ENCODE measurements at regions not wholly inside any gene's neighbourhood (a gene's known extent, or its start where the extent isn't known, plus 50 kb on each side); places are given as distances from the start of the nearest gene placed in this dataset.
"Not testable (repeated sequence)": the region's sequence is repeated elsewhere in the genome, so short reads cannot be mapped to it uniquely, and the experiment has no call there.

DNA sequence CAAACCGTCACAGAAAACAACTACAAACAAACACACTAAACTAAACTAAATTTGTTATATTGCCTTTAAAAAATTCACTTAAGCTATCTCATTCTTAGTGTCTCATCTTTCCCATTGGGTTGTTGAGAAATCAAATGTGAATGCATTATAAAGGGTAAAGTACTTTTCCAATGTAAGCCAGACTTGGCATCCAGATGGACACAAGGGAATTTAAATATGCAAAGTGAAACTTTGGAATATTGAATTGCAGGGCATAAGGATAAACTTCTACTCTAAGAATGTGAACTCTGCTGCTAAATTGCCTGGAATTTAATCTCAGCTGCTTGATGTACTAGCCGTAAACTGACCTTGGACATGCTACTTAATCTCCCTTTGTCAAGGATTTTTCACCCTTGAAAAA is 1554.6 kb downstream of the CDH8 start:
- DNase-seq, result no peak

DNA sequence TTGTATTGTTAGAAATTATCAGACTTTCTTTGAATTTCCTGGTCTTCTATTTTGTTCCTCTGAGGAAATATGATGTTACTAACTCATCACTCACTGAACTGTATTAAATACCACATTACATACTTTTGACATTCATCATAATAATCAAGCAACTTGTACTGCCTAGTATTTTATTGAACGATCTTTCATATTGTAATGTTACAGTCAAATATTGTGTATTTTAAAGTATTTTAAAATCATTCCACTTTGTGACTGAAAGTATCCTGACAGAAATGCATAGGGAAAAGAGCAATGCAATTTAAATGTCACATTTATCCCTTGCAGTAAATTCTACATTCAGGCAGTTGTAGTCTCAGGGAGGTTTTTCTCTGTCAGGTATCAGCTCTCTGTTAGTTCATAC is 1557.4 kb downstream of the CDH8 start:
- DNase-seq, result no peak

DNA sequence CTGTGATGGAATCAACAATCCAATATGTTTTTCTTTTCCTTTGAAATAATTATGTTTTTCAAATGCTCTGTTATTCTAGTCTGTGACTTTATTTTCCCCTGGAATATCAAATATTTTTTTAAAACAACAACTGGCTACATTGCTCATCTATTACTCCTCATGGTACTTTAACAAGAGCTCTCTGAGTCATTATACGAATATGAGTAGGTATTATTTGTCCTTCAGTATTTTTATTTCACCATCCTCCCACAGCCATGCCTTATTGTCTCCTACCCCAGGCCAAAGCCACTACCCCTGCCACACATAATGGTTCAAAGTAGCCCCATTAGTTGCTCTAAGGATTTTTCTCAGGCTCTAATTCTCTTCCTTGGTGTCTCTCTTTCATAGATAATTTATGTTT is 1572.3 kb downstream of the CDH8 start:
- no peak for DNase-seq

DNA sequence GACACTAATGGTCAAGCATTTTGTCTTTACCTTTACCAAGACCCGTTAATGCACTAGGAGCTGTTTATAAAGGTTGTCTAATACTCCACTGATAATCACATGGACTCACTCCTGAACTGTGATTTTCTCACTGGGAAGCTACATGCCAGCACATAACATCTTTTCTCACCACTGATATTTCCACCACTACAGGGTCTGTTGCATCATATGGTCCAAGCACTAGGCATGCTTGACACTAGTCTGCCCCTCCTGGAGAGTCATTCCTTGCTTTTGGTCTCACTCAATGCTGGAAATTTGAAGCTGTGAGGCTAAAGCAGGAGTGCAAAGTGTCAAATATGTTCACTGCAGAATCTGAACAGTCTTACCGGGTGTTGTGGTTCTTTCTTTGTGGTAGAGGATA is 1576.8 kb downstream of the CDH8 start:
- no peak for DNase-seq

DNA sequence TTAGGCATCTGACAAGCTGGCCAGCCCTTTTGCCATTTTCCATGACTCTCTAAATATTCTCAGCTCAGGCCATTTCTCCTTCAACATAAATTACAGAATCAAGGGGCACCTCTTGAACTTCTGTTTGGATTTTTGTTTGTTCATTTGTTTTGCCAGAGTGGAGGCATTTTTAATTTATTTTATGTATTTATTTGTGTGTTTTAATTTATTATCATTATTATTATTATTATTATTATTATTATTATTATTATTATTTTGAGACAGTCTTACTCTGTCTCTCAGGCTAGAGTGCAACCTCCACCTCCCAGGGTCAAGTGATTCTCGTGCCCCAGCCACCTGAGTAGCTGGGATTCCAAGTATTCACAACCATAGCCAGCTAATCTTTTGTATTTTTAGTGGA is 1578.0 kb downstream of the CDH8 start:
- DNase-seq, result no peak

DNA sequence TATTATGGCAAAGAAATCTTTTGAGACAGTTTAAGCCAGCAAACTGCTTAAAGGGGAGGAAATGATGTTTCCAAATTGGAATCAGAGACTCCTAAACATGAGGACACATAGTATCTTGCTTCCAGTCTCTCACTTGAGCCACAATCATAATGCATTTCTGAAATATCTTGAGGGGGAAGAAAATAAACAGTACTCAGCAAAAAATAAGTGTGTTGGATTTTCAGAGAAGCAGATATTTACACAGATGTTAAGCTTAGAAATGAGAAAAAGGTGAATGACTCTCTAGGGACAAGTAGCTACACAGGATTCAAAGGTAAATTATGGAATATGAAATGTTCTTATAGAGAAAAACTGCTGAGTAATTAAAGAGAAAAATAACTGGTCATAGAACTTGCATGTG is 1583.6 kb downstream of the CDH8 start:
- DNase-seq, result no peak

DNA sequence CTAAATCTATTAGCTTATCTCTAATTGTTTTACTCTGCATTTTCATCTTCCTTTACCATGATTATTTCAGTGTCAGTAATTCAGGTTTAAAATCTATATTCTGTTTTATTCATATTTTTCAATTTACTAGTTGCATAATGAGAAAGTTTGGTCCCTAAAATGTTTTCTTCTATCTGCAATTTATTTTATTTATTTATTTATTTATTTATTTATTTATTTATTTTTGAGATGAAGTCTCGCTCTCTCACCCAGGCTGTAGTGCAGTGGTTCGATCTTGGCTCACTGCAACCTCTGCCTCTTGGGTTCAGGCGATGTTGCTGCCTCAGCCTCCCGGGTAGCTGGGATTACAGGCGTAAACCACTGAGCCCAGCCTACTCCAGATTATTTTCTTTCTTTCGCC is 1597.3 kb downstream of the CDH8 start:
- DNase-seq, result no peak

DNA sequence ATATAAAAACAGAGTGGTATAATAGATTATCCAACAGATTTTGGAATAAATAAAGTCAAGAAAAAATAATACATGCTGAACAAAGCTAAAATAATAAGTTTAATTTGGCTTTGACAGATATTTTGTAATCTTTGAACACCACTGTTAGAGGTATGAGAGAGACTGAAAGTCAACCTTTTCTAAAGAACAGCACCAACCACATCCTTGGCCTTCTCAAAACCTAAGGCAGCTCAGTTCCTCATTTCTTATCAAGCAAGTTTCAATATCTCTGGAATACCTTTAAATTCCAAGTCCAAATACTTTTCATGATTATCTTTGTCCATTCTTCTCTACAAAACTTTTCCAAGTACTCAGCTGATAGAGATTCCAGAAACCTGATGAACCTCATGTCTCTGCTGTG is 1603.8 kb downstream of the CDH8 start:
- no peak for DNase-seq

DNA sequence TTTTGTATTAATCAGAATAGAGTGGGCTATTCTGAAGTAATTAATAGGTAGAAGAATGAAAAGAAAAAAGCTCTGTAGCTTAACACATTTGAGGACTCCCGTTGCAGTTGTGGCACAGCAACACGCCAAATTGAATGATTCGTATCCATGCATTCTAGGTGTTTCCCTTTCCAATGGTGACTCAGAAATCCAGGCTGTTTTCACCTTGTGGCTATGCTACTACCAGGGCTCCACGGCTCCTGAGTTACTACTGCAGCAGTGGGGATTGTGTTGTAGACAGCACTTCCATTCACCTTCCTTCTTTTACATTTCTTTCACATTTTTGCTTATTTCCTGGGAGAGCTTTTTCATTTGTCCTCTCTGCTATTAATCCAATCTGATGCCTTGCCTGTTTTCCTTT is 1616.4 kb downstream of the CDH8 start:
- no peak for DNase-seq

DNA sequence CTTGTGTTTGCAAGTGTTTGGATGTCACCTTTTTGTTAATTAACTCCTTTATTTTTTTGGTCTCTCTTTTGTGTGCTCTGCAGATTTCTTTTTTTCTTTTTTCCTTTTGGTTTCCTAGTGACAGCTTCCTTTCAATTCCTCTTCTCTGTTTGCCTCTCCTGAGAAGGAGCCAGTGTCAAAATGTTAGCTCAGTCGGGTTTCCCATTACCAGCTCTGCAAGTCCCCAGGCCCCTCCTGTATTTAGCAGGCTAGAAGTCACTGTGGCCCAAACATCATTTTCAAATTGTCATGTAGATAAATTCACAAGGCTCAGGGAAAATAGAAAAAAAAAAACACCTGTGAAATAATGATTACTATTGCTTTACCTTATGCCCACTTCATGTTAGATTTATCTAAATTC is 1621.6 kb downstream of the CDH8 start:
- no peak for DNase-seq

DNA sequence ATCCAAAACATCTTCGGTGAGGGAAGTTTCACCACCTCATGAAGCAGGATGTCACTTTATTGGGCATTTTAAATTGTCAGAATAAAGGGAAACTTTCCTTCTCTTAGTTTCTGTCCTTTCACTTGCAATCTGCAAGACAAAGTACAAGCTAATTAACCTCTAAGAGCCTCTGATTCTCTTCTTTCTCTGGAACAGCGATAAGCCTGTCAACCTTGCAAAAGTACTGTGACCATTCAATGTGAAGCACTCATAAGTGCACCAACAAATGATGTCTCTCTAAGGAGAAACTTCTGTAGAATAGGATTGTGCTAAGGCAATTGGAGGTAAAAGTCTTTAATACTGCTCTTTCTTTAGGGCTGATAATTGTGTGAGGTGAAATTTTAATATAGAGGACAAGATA is 1622.3 kb downstream of the CDH8 start:
- DNase-seq, result no peak

DNA sequence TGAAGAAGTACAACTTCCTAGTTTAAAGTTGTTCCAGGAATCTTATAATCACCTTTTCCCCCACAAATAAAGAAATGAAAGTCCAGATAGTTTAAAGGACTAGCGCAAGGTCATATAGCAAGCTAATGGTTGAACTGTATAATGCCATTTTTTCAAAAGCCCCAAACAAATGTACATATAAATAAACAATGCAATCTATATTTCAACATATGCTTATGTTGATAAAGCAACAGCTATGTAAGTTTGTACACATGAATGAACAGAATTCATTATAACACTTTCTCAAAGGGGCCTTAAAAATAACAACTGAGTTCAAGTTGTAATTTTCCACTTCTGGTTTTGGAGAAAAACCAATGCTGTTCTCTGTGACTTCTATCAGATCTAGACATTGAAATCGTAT is 1628.6 kb downstream of the CDH8 start:
- DNase-seq, result no peak

DNA sequence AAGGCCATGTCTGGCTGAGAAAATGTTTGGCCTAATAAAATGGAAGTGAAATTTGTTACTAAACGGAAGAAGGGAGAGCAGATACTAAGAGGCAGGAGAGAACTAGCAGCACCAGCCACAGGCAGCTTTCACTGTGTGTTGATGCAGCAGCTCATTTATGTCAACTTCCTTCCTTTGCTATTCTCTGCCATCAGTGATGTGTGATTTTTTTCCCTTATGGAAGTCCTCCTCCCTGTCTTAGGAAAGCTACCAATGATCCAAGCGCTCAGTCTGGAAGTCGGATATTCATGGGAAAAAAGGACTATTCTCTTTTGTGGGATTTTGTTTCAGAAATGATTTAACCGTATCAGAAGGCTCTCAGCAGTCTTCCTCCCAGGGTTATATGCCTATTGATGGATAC is 1629.2 kb downstream of the CDH8 start:
- DNase-seq, result no peak

DNA sequence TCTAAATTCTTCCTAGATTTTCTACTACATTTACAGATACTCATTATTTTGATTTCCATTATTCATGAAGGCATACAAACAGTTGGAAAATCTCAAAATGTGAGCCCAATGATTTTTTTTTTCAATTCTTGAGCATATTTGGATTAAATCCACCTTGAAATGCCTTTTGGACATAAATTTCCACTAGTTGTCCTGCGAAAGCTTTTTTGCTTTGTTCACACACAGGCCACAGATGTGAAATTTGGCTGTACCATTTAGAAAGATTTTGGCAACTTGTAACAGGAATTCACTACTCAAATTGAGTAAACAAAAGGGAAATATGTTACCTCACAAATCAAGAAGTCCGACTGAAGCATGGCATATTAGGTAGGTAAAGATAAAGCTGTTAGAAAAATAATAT is 1631.0 kb downstream of the CDH8 start:
- DNase-seq, result no peak

DNA sequence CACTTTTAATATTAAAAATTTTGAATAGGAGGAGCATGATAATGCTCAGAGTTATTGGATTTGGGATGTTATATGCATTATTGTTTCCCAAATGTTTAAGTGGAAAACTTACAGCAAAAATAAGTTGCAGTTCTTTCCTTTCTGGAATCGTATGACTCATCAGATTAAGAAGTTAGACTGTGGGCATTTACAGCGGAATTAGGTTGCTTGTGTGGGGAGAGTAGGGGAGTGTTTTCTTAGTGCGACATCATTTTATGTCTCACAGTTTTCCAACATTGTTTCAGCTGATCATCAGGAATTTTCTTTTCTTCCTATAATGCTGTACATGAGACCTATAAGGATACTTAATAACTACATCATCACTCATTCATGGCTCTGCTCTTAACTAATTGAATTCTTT is 1631.8 kb downstream of the CDH8 start:
- DNase-seq, result no peak

DNA sequence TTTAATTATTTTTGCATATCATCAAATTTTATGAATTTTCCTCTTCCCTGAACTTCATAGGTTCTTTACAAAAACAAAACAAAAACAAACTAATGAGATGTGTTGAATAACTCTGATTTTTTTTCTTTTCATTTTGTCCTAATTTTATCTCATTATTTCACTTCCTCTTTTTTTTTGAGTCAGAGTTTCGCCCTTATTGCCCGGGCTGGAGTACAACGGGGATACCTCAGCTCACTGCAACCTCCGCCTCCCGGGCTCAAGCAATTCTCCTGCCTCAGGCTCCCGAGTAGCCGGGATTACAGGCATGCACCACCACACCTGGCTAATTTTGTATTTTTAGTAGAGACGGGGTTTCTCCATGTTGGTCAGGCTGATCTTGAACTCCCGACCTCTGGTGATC is 1633.3 kb downstream of the CDH8 start:
- not testable (repeated sequence) for DNase-seq

DNA sequence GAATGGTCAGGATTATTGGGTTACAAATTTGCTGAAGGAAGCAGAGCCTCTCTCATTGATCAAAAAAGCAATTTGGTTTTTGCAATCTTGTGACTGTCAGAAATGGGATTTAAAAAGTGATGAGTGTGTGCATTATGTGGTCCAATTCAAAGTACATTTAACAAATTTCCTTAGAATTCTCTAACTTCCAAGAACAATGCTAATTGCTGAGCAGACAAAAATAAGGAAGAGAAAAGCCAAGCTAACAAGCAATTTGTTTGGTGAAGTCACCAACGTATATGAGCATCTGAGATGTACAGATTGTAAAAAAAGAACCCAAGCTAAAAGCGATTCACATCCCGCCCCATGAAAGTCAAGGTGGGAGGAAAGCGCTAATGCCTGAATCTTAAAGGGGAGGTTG is 1643.9 kb downstream of the CDH8 start:
- DNase-seq, result no peak

DNA sequence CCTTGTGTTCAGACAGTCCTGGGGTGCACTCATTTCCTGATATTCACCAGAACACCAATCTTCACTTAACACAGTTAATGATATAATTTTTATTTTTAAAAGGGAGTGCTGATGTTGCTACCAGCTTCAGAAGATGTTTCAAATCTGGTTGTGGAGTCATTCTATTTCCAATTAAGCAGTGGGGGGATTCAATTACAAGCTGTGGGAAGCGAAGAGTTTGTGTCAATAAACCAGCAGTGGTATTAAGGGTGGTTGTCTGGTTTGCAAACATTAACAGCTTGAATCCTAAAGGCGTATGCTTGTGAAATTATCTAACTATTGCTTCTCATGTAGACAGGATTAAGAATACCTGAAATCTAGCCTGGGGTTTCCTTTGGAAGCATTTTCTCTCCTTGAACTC is 1637.5 kb upstream of the GOT2 start:
- no peak for DNase-seq

DNA sequence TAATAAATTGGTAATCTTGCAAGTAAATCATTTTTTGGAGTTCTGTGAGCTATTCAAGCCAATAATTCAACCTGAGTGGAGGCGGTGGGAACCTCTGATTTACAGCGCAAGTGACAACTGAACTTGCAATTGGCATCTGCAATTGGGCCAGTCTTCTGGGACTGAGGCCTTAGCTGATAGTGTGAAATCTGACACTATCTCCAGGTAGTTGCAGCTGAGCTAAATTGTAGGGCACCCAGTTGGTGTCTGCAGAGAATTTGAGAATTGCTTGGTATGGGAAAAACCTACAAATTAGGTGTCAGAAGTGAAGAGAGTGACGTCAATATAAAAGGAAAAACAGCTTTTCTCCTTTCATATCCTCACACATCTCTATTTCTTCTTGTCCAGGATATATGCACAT is 1633.6 kb upstream of the GOT2 start:
- DNase-seq, result no peak

DNA sequence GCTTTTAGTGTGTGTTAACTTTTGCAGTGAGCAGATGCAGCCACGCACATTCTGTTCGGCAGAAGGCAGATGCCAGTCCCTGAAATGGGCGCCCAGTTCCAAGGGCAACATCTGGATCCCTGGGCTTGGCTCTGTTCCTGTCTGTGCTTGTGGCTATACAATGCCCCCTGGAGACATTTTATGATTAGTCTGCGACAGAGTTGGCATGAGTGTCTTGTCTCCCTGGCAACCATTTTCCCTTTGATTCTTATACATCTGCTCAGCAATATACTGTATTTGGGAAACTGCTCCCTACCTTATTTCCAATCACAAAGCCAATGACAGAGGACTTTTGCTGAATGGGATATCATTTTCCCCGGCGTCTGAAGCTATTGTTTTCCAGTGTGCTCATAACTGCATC is 1629.5 kb upstream of the GOT2 start:
- no peak for DNase-seq

DNA sequence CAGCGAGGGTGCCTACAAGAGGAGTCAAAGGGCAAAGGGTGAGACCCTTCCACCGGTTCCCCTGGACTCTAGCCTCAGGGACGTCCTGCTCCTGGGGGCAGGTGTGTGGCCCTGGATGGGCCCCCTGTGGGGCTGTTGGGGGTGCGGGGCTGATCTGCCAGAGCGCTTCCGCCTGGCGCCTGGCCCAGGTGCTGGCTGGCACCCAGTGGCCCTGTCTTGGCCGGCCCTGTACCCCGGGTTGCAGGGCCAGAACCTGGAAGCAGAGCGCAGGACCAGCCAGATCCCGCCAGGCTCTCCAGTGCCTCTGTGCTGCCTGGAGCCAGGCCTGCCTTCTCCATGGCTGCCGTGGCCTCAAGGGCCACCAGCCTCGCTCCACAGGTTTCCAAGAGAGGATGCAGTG is 1625.8 kb upstream of the GOT2 start:
- not testable (repeated sequence) for DNase-seq

DNA sequence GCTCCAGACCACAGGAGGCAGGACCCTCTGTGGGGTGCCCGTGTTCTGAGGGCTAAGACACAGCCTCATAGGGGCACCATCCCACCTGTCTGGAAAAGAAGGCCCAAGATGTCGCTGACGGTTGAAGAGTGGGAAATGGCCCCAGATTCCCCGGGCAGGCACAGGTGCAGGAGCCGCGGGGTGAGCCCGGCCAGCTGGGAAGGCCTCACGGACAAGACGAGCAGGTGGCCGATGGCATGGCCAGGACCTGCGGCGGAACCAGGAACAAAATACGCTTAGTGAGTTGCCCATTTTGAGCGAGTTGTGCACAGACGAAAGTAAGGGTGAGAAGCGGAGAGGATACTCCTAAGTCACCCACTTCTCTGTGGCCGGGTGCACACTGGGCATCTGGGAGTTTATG is 1625.3 kb upstream of the GOT2 start:
- not testable (repeated sequence) for DNase-seq

DNA sequence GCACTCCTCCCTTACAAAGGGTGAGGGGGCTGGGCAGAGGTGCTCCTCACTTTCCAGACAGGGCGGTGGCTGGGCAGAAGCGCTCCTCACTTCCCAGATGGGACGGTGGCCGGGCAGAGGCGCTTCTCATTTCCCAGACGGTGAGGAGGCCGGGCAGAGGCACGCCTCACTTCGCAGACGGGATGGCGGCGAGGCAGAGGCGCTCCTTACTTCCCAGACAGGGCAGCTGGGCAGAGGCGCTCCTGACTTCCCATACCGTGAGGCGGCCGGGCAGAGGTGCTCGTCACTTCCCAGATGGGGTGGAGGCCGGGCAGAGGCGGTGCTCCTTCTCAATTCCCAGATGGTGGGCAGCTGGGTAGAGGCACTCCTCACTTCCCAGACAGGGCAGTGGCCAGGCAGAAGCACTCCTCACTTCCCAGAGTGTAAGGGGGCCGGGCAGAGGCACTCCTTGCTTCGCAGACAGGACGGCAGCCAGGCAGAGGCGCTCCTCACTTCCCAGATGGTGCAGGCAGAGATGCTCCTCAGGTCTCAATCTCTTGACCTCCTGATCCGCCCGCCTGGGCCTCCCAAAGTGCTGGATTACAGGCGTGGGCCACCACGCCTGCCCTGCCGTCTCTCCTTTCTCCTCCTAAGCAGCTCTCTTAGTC is 1623.9 kb upstream of the GOT2 start:
- DNase-seq, result not testable (repeated sequence)

DNA sequence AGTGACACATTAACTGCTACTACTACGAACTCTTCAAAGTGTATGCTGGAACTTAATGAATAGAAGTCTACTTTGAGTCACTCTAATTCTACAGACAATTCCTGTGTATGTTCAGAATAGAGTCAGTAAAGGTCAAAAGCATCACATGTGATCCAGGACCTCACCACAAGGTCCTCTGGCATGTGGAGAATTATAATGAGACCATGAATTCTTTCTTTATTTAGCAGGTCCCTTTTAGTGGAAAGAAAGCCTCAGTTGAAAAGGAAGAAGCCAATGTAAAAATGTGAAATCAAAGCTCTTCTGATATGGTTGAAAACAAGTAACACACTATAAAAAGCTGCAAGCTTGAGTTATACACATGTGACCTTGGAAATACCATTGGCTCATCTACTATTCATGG is 1612.1 kb upstream of the GOT2 start:
- DNase-seq, result no peak

DNA sequence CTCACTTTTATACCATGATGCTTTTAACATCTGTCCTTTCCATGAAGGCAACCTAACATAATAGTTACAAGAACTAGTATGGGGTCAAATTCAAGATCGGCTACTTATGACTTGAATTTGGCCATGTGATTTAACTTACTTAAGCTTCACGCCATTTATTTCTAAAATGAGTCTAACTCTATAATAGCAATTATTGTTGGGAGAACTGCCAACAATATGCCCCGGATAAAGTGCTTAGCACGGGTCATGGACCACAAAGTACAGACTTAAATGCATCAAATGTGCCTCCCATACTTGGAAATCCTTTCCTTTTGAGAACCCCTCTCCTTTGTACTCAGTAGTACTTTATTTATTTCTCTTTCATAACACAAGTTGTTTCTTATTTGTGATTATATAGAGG is 1603.6 kb upstream of the GOT2 start:
- DNase-seq, result no peak

DNA sequence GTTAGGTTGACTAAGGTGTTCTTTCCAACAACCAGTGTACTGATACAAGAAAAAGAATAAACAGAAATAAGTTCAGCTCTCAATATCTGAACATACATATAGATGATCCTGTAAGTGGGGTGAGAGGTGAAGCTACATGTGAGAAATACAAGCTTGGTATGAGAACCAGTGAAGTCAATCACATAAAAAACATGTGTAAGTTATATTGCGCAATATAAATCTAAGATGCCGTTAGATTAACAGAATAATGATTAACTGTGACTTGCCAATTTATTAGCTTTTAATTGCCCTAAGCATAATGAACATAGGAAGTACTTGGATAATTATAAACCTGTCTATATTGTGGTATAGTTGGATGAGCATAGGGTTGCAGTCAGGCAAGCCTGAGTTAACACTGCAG is 1597.1 kb upstream of the GOT2 start:
- DNase-seq, result no peak

All from NCI-H2227 treated with DMSO at 0.1 percent for 48 hours (cell line).